ENCODE measurements at regions not wholly inside any gene's neighbourhood (a gene's known extent, or its start where the extent isn't known, plus 50 kb on each side); places are given as distances from the start of the nearest gene placed in this dataset.

DNA sequence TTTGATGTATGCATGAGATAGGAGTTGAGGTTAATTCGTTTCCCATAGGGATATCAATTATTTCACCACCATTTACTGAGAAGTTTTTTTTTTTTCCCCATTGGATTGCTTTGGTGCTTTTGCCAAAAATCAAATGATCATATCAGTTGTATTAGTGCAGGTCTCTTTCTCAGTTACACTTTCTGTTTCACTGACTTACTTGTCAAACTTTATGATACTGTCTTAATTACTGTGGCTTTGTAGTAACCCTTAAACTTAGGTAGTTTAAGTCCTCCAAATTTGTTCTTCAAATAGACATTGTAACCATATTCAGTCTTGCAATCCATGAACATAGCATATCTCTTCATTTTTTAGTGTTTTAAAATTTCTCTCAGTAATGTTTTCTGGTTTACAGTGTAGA lies 259.9 kb upstream of the SLCO3A1 start:
- ChIA-PET CTCF (no interaction called here), POLR2A (ENCODE audit: unreplicated experiment) (no interaction called here)
- TF ChIP-seq, protein P1, sequence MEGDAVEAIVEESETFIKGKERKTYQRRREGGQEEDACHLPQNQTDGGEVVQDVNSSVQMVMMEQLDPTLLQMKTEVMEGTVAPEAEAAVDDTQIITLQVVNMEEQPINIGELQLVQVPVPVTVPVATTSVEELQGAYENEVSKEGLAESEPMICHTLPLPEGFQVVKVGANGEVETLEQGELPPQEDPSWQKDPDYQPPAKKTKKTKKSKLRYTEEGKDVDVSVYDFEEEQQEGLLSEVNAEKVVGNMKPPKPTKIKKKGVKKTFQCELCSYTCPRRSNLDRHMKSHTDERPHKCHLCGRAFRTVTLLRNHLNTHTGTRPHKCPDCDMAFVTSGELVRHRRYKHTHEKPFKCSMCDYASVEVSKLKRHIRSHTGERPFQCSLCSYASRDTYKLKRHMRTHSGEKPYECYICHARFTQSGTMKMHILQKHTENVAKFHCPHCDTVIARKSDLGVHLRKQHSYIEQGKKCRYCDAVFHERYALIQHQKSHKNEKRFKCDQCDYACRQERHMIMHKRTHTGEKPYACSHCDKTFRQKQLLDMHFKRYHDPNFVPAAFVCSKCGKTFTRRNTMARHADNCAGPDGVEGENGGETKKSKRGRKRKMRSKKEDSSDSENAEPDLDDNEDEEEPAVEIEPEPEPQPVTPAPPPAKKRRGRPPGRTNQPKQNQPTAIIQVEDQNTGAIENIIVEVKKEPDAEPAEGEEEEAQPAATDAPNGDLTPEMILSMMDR (conservative IDR thresholded peaks at IDR 0.05; ENCODE audit: low read depth, low read length), result no peak
- TF ChIP-seq EZH2 (IDR thresholded peaks at IDR 0.05; ENCODE audit: low read length, unreplicated experiment) (no peak), EZH2phosphoT487 (IDR thresholded peaks at IDR 0.05; ENCODE audit: borderline replicate concordance, low read length) (no peak)
- no peaks in the 10 kb centered on the region for H3K4me1 ChIP-seq (ENCODE audit: insufficient read depth, low read length)
- H3K36me3 ChIP-seq (ENCODE audit: low read depth, low read length), result no peaks in the 10 kb centered on the region
- H3F3A ChIP-seq (ENCODE audit: low read length, unreplicated experiment), result no peaks in the 10 kb centered on the region
- H4K20me1 ChIP-seq (ENCODE audit: low read length), result no peaks in the 10 kb centered on the region
- DNase-seq, result no peak
- no TSS peak for BruUV-seq (replicated peaks)
- ATAC-seq, result no peak
- H3K9ac ChIP-seq (ENCODE audit: low read length), result no peak overlapping the region
- H3K27ac ChIP-seq (ENCODE audit: low read length), result no peak overlapping the region
- H3K27me3 ChIP-seq (ENCODE audit: low read length), result peaks cover 22% of the 10 kb centered on the region
- intact Hi-C loops (cut with micrococcal nuclease), result no loop called here
- H3K9me2 ChIP-seq (replicated peaks; ENCODE audit: low read length), result no peaks in the 10 kb centered on the region
- no peaks in the 10 kb centered on the region for H3K9me3 ChIP-seq (ENCODE audit: low read length)
- H3K4me2 ChIP-seq (ENCODE audit: low read length), result no peak overlapping the region
- no peak overlapping the region for H2AFZ ChIP-seq (ENCODE audit: low read length)
- no peak overlapping the region for H3K4me3 ChIP-seq (ENCODE audit: low read length)
- no peaks in the 10 kb centered on the region for H3K79me2 ChIP-seq (ENCODE audit: low read length)

DNA sequence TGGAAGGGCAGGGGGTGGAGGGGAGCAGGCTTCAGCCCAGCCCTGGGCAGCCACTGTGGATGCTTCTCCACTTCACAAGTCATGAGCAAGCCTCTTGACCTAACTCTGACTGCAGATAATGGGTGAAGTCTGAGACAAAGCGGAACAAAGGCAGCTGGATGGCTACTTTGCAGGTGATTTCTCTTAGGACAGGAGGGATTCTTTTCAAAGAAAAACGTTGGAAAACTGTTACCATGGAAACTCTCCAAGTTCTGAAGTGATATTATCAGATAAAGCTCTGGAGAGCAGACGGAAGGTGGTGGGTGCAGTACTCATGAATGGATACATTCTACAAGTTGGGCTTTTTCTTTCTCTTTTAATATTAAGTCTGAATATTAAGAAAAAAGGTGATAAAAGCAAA lies 254.2 kb upstream of the SLCO3A1 start:
- no peak for ATAC-seq
- H3K9ac ChIP-seq (ENCODE audit: low read length), result no peak overlapping the region
- H3K27ac ChIP-seq (ENCODE audit: low read length), result no peak overlapping the region
- H3K4me2 ChIP-seq (ENCODE audit: low read length), result no peak overlapping the region
- no peaks in the 10 kb centered on the region for H3K9me2 ChIP-seq (replicated peaks; ENCODE audit: low read length)
- intact Hi-C loops (cut with micrococcal nuclease), result no loop called here
- H3K27me3 ChIP-seq (ENCODE audit: low read length), result peaks cover 7% of the 10 kb centered on the region; the same call in 1 of the 2 replicates
- TF ChIP-seq EZH2 (IDR thresholded peaks at IDR 0.05; ENCODE audit: low read length, unreplicated experiment) (no peak), EZH2phosphoT487 (IDR thresholded peaks at IDR 0.05; ENCODE audit: borderline replicate concordance, low read length) (no peak)
- TF ChIP-seq, protein P1 (conservative IDR thresholded peaks at IDR 0.05; ENCODE audit: low read depth, low read length), result no peak
- no peak for DNase-seq
- no peak overlapping the region for H2AFZ ChIP-seq (ENCODE audit: low read length)
- no peaks in the 10 kb centered on the region for H3F3A ChIP-seq (ENCODE audit: low read length, unreplicated experiment)
- no peaks in the 10 kb centered on the region for H3K9me3 ChIP-seq (ENCODE audit: low read length)
- CTCF ChIA-PET, result no interaction called here
- no peaks in the 10 kb centered on the region for H3K4me1 ChIP-seq (ENCODE audit: insufficient read depth, low read length)
- H4K20me1 ChIP-seq (ENCODE audit: low read length), result no peaks in the 10 kb centered on the region
- BruUV-seq (replicated peaks), result no TSS peak
- no peak overlapping the region for H3K4me3 ChIP-seq (ENCODE audit: low read length)
- POLR2A ChIA-PET (ENCODE audit: unreplicated experiment), result no interaction called here
- no peaks in the 10 kb centered on the region for H3K36me3 ChIP-seq (ENCODE audit: low read depth, low read length)
- H3K79me2 ChIP-seq (ENCODE audit: low read length), result no peaks in the 10 kb centered on the region

DNA sequence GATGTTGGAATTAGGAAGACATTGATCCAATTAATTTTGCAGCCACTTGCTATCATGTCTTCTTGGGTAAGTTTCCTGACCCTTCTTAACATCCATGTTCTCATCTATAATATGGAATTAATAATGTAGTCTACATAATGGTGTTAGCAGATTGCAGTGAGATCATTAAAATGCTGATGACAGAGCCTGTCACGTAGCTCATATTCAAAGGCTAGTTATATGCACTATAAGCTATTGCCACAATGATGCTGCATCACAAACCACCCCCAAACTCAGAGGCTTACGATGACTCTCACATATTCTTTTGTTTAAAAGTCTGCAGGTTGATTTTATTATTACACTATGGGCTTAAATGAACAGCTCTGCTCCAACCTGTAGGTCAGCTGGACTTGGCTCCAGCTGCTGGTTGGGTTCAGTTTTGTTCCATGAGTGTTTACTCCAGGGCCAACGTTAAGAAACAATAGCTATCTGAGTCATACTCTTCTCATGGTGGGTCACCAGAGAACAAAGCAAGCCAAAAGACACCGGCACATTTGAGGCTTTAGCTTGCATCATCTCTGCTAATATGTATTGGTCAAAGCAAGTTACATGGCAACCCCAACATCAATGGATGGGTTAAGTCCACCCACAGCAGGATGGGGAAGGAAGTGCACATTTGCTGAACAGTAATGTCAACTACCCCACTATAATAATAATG lies 250.0 kb upstream of the SLCO3A1 start:
- Histone ChIP-seq H3K4me2 (ENCODE audit: low read length) (no peak overlapping the region), H3K27me3 (ENCODE audit: low read length) (peaks cover 13% of the 10 kb centered on the region; the same call in 1 of the 2 replicates)

More for the DNA sequence above, 250.0 kb upstream of the SLCO3A1 start:
- DNase-seq (no peak), ATAC-seq (no peak)
- Histone ChIP-seq H3K79me2 (ENCODE audit: low read length) (no peaks in the 10 kb centered on the region), H3K36me3 (ENCODE audit: low read depth, low read length) (no peaks in the 10 kb centered on the region), H3K4me3 (ENCODE audit: low read length) (no peak overlapping the region), H3K9me2 (replicated peaks; ENCODE audit: low read length) (no peaks in the 10 kb centered on the region), H3F3A (ENCODE audit: low read length, unreplicated experiment) (no peaks in the 10 kb centered on the region), H4K20me1 (ENCODE audit: low read length) (no peaks in the 10 kb centered on the region), H2AFZ (ENCODE audit: low read length) (no peak overlapping the region), H3K27ac (ENCODE audit: low read length) (no peak overlapping the region), H3K9me3 (ENCODE audit: low read length) (no peaks in the 10 kb centered on the region), H3K4me1 (ENCODE audit: insufficient read depth, low read length) (no peaks in the 10 kb centered on the region), H3K9ac (ENCODE audit: low read length) (no peak overlapping the region)
- intact Hi-C loops (cut with micrococcal nuclease), result no loop called here
- TF ChIP-seq EZH2phosphoT487 (IDR thresholded peaks at IDR 0.05; ENCODE audit: borderline replicate concordance, low read length) (no peak), EZH2 (IDR thresholded peaks at IDR 0.05; ENCODE audit: low read length, unreplicated experiment) (no peak)
- TF ChIP-seq, protein P1 (conservative IDR thresholded peaks at IDR 0.05; ENCODE audit: low read depth, low read length), result no peak
- no TSS peak for BruUV-seq (replicated peaks)
- CTCF ChIA-PET, result no interaction called here
- POLR2A ChIA-PET (ENCODE audit: unreplicated experiment), result no interaction called here
